HUES48 (cell line): ENCODE measurements at regions not wholly inside any gene's neighbourhood (a gene's known extent, or its start where the extent isn't known, plus 50 kb on each side); places are given as distances from the start of the nearest gene placed in this dataset.

ENCODE experiments used
- H3K27ac ChIP-seq: one replicate; pipeline ENCODE4 v1.7.0; 2013; ENCODE audit warnings: low read depth, low read length, inconsistent platforms
- H3K27me3 ChIP-seq: 2 replicates; pipeline ENCODE4 v1.6.1; 2013; ENCODE audit warnings: mild to moderate bottlenecking, low read length; ENCODE audit not compliant: control insufficient read depth, insufficient read depth
- H3K36me3 ChIP-seq: 2 replicates; pipeline ENCODE4 v1.6.1; 2013; ENCODE audit warnings: low read length; ENCODE audit not compliant: control insufficient read depth, insufficient read depth
- H3K4me1 ChIP-seq: 2 replicates; pipeline ENCODE4 v1.6.1; 2013; ENCODE audit warnings: mild to moderate bottlenecking, low read length; ENCODE audit not compliant: control insufficient read depth, insufficient read depth
- H3K4me3 ChIP-seq: 2 replicates; pipeline ENCODE4 v1.5.1; 2013; ENCODE audit warnings: mild to moderate bottlenecking, low read depth, low read length
- H3K9ac ChIP-seq: 2 replicates; pipeline ENCODE4 v1.6.1; 2013; ENCODE audit warnings: mild to moderate bottlenecking, low read depth, low read length, moderate library complexity
- H3K9me3 ChIP-seq: 2 replicates; pipeline ENCODE4 v1.6.1; 2013; ENCODE audit warnings: low read length; ENCODE audit not compliant: control insufficient read depth, insufficient read depth

GRCh38 chr10:31595992-31596391, 277.0 kb downstream of the ZEB1 start:
- no peak overlapping the region for H3K27ac ChIP-seq
- H3K9me3 ChIP-seq: no peaks in the 10 kb centered on the region
- peaks cover 4% of the 10 kb centered on the region; the same call in 1 of the 2 replicates for H3K4me1 ChIP-seq
- H3K36me3 ChIP-seq: no peaks in the 10 kb centered on the region
- H3K9ac ChIP-seq: no peak overlapping the region
- H3K4me3 ChIP-seq: no peak overlapping the region
- H3K27me3 ChIP-seq: no peaks in the 10 kb centered on the region

- Histone ChIP-seq H3K4me3 (no peak overlapping the region), H3K27ac (no peak overlapping the region), H3K4me1 (peaks cover 4% of the 10 kb centered on the region; the same call in 1 of the 2 replicates), H3K27me3 (no peaks in the 10 kb centered on the region), H3K9me3 (no peaks in the 10 kb centered on the region), H3K9ac (no peak overlapping the region), H3K36me3 (no peaks in the 10 kb centered on the region)
These were observed 275.4 kb downstream of the ZEB1 start for GRCh38 chr10:31594347-31594873.

- no peaks in the 10 kb centered on the region for H3K27me3 ChIP-seq
- H3K9ac ChIP-seq: no peak overlapping the region
- peaks cover 4% of the 10 kb centered on the region; the same call in 1 of the 2 replicates for H3K4me1 ChIP-seq
- H3K4me3 ChIP-seq: no peak overlapping the region
- no peaks in the 10 kb centered on the region for H3K36me3 ChIP-seq
- no peaks in the 10 kb centered on the region for H3K9me3 ChIP-seq
- H3K27ac ChIP-seq: no peak overlapping the region
These were observed 274.1 kb downstream of the ZEB1 start for GRCh38 chr10:31593124-31593523.

GRCh38 chr10:31591569-31591968, 272.6 kb downstream of the ZEB1 start:
- H3K4me1 ChIP-seq: peaks cover 4% of the 10 kb centered on the region; the same call in 1 of the 2 replicates
- H3K9me3 ChIP-seq: no peaks in the 10 kb centered on the region
- H3K36me3 ChIP-seq: no peaks in the 10 kb centered on the region
- H3K27me3 ChIP-seq: no peaks in the 10 kb centered on the region
- no peak overlapping the region for H3K4me3 ChIP-seq
- H3K9ac ChIP-seq: no peak overlapping the region
- no peak overlapping the region for H3K27ac ChIP-seq

GRCh38 chr10:31590023-31590800, 271.2 kb downstream of the ZEB1 start:
- Histone ChIP-seq H3K4me3 (no peak overlapping the region), H3K27me3 (no peaks in the 10 kb centered on the region), H3K4me1 (peaks cover 4% of the 10 kb centered on the region; the same call in 1 of the 2 replicates), H3K9ac (no peak overlapping the region), H3K27ac (no peak overlapping the region), H3K36me3 (no peaks in the 10 kb centered on the region), H3K9me3 (no peaks in the 10 kb centered on the region)

- Histone ChIP-seq H3K9me3 (no peaks in the 10 kb centered on the region), H3K4me3 (no peak overlapping the region), H3K9ac (no peak overlapping the region), H3K36me3 (no peaks in the 10 kb centered on the region), H3K4me1 (peaks cover 11% of the 10 kb centered on the region; the same call in 1 of the 2 replicates), H3K27me3 (no peaks in the 10 kb centered on the region), H3K27ac (no peak overlapping the region)
These were observed 268.7 kb downstream of the ZEB1 start for GRCh38 chr10:31587691-31588090.

- Histone ChIP-seq H3K4me3 (no peak overlapping the region), H3K4me1 (peaks cover 11% of the 10 kb centered on the region; the same call in 1 of the 2 replicates), H3K36me3 (no peaks in the 10 kb centered on the region), H3K9me3 (no peaks in the 10 kb centered on the region), H3K27me3 (no peaks in the 10 kb centered on the region), H3K27ac (no peak overlapping the region), H3K9ac (no peak overlapping the region)
These were observed 268.0 kb downstream of the ZEB1 start for GRCh38 chr10:31586723-31587638.

- H3K9ac ChIP-seq: no peak overlapping the region
- H3K27ac ChIP-seq: no peak overlapping the region
- no peaks in the 10 kb centered on the region for H3K27me3 ChIP-seq
- no peak overlapping the region for H3K4me3 ChIP-seq
- H3K9me3 ChIP-seq: no peaks in the 10 kb centered on the region
- peaks cover 11% of the 10 kb centered on the region; the same call in 1 of the 2 replicates for H3K4me1 ChIP-seq
- no peaks in the 10 kb centered on the region for H3K36me3 ChIP-seq
These were observed 265.9 kb downstream of the ZEB1 start for GRCh38 chr10:31584876-31585275.

- H3K4me1 ChIP-seq: peaks cover 11% of the 10 kb centered on the region; the same call in 1 of the 2 replicates
- H3K4me3 ChIP-seq: no peak overlapping the region
- no peak overlapping the region for H3K9ac ChIP-seq
These were observed 265.1 kb downstream of the ZEB1 start for GRCh38 chr10:31584098-31584631.

GRCh38 chr10:31583293-31583692, 264.3 kb downstream of the ZEB1 start:
- no peaks in the 10 kb centered on the region for H3K36me3 ChIP-seq
- H3K9me3 ChIP-seq: no peaks in the 10 kb centered on the region
- H3K4me1 ChIP-seq: peaks cover 11% of the 10 kb centered on the region; the same call in 1 of the 2 replicates
- no peak overlapping the region for H3K27ac ChIP-seq
- no peak overlapping the region for H3K9ac ChIP-seq
- no peak overlapping the region for H3K4me3 ChIP-seq
- H3K27me3 ChIP-seq: no peaks in the 10 kb centered on the region

More at GRCh38 chr10:31584098-31584631, 265.1 kb downstream of the ZEB1 start:
- Histone ChIP-seq H3K36me3 (no peaks in the 10 kb centered on the region), H3K9me3 (no peaks in the 10 kb centered on the region), H3K27ac (no peak overlapping the region), H3K27me3 (no peaks in the 10 kb centered on the region)
